GM19238 (cell line): ENCODE measurements at regions not wholly inside any gene's neighbourhood (a gene's known extent, or its start where the extent isn't known, plus 50 kb on each side); places are given as distances from the start of the nearest gene placed in this dataset.

Experiments
- DNase-seq: peaks from one replicate; pipeline ENCODE4 v3.0.0; 2011; ENCODE audit warnings: low spot score; ENCODE audit not compliant: insufficient read length

- DNase-seq, result no peak
Observed at GRCh38 chr9:90044710-90045151, 439.9 kb downstream of the GADD45G start.

DNA sequence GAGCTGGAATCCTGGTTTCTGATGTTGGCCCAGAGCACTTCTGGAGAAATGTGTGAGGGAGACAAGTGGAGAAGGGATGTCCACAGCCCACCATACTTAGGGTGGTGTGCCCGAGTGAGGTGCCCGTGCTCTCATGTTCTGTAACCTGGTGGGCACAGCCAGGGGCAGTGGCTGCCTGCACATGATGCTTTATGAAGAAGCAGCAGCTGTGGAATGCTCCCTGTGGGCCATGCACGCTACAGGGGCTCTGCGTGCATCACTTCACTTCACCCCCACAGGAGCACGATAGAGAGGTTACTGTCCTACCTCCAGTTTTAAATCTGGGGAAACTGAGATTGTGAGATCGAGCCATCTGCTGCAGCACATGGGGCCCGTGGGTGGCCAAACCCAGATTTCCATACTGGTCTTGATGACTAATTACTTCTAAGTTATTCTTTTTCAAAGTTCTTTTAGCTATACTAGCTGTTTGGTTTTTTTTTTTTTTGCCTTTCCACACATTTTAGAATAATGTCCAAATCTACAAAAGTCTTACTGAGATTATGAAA lies 441.6 kb downstream of the GADD45G start:
- DNase-seq, result no peak

DNA sequence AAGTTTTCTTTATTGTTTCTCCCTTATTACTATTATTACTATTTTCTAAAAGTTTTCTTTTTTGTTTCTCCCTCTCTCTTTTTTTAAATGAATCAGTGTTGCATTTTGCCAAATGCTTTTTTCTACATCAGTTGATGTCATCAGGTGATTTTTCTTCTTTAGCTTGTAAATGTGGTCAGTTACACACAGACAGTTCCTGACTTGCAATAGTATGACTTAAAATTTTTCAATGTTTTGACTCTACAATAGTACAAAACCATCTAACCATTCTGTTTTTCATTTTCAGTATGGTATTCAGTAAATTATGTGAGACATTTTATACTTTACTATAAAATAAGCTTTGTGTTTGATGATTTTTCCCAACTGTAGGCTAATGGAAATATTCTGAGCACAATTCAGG lies 443.0 kb downstream of the GADD45G start:
- no peak for DNase-seq

DNA sequence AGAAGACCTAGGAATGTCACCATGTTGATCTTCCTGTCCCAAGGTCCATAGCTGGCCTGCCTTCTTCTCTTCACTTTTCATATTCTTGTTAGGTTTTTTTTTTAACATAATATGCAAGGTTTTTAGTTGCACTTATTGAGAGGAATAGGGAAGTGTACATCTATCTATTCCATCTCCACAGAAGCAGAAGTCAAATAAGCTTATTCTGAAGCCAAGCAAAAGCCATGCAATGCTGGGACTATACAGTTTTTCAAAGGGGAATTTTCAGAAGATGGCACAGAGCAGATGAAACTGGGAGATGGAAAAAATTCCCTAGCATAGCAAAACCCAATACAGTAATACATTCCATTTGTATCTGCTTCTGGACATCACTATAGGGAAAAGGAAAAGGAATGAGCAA lies 447.6 kb downstream of the GADD45G start:
- DNase-seq, result no peak

DNA sequence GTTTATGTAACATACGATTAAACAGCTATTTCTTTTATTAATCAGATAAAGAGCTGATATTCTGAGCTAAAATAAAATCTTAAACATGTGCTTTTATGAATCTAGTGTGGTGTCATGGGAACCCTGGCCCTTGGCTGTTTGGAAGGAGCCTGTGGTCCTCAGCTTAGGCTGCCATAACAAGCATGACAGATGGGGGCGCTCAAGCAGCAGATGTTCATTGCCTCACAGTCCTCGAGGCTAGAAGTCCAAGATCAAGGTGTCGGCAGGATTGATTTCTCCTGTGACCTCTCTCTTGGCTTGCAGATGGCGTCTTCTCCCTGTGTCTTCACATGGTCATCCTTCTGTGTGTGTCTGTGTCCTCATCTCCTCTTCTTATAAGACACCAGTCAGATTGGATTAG lies 448.2 kb downstream of the GADD45G start:
- no peak for DNase-seq

- no peak for DNase-seq
Observed at GRCh38 chr9:90054810-90055209, 450.0 kb downstream of the GADD45G start.

DNA sequence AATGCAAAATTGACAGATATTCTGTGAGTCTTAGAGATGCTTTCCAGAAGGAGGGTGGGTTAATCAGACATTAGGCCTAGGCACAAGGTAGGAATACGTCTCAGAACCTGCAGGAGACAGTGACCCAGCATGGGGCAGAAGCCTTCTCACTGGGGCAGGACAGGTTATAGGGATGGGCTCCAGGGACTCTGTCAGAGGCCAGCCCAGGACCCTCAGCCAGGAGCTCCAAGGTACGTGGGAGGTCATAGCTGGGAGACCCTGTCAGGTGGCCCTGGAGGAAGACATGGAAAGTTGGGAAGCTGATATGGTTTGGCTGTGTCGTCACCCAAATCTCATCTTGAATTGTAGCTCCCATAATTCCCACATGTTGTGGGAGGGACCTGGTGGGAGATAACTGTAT lies 450.4 kb downstream of the GADD45G start:
- DNase-seq, result no peak

- DNase-seq, result no peak
Observed at GRCh38 chr9:90057361-90057760, 452.5 kb downstream of the GADD45G start.

- DNase-seq, result no peak
Observed at GRCh38 chr9:90058182-90058763, 453.5 kb downstream of the GADD45G start.

- no peak for DNase-seq
Observed at GRCh38 chr9:90059436-90059835, 454.6 kb downstream of the GADD45G start.

- no peak for DNase-seq
Observed at GRCh38 chr9:90060256-90060655, 455.4 kb downstream of the GADD45G start.

DNA sequence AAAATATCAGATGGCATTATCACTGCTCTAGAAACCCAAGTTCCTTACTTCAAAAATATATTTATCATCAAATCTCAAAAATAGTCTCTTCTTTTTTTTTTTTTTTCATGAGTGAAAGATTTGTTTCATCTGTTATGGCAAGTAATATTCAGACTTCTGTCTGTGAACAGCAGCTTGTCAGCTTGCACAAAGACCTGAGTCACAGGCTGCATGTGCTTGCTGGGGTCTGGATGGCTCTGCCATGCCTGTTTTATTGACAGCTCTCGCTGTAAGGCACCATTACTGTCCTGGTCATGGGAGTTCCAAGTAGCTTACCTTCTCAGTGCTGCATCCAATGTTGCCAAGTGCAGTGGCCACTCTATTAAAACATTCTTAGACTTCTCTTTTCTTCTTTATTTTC lies 456.4 kb downstream of the GADD45G start:
- no peak for DNase-seq

DNA sequence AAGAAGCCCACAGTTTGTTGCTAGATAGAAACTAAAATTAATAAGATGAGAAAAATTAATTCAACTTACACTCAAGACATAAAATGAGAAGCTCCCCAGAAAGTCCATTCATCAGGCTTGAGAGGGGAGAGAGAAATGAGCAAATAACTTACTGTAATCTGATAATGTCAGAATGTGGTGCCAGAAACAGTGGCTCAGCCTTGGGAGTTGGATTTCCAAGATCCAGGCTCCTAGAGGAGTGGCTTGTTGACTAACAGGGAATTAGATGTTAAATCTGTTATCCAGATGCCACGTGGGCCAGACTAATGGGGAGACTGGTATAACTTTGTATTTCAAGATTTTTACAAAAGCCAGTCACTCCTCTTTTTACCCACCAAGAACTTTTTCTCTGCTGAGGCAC lies 458.2 kb downstream of the GADD45G start:
- DNase-seq, result no peak

GRCh38 chr9:90064248-90064647 lies 459.4 kb downstream of the GADD45G start:
- DNase-seq, result no peak

GRCh38 chr9:90064971-90065370 lies 460.2 kb downstream of the GADD45G start:
- DNase-seq, result no peak

DNA sequence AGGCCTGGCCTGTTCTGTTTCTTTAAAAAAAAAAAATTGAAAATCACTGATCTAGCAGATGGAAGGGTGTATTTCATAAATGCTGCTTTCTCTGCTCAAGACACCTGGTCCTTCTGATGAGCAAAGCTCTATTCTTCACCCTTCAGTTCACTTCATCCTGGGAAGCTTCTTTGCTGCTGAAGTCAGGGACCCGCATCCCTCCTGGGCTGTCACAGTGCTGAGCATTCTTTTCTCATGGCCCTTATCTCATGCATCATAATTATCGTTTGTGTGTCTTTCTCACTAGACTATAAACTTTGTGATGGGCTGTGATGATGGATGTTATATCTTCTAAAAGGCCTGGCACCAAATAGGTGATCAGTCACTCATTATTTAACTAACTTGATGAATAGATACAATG lies 461.0 kb downstream of the GADD45G start:
- DNase-seq, result no peak

DNA sequence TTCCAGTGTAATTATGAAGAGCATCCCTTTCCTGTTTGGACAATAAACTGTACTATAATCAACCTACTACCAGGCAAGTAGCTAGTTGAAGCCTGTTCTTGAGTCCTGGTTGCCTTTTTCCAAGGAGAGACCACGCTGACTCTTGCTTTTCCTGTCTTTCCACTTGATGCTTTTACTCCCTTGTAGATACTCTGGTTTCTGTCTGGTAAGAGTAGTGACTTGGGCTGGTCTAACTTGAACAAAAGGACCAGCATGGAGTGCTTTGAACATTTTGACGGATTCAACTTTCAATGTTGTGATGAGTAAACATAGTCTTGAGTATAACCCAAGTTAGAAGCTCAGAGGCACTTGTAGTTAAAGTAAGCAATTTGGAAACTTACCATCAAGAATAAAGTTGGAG lies 464.3 kb downstream of the GADD45G start:
- no peak for DNase-seq

GRCh38 chr9:90070056-90070455 lies 465.2 kb downstream of the GADD45G start:
- DNase-seq, result no peak

GRCh38 chr9:90070469-90070868 lies 465.7 kb downstream of the GADD45G start:
- no peak for DNase-seq

DNA sequence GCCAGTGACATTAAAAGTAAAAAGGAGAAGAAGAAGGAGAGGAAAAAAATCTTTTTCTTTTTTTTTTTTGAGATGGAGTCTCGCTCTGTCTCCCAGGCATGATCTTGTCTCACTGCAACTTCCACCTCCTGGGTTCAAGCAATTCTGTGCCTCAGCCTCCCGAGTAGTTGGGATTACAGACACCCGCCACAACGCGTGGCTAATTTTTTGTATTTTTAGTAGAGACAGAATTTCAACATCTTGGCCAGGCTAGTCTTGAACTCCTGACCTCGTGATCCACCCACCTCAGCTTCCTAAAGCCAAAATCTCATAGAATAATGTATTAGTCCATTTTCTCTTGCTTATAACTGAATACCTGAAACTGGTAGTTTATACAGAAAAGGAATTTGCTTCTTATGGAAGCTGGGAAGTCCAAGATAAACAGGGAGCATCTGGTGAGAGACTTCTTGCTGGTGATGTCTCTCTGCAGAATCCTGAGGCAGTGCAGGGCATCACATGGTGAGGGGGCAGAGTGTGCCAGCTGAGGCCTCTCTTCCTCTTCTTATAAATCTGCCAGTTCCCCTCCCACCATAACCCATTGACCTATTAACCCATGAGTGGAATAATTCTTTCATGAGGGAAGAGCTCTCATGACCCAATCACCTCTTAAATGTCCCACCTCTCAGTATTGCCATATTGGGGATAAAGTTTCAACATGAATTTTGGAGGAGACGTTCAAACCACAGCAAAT lies 466.3 kb downstream of the GADD45G start:
- no peak for DNase-seq

GRCh38 chr9:90073186-90073945 lies 468.6 kb downstream of the GADD45G start:
- no peak for DNase-seq

DNA sequence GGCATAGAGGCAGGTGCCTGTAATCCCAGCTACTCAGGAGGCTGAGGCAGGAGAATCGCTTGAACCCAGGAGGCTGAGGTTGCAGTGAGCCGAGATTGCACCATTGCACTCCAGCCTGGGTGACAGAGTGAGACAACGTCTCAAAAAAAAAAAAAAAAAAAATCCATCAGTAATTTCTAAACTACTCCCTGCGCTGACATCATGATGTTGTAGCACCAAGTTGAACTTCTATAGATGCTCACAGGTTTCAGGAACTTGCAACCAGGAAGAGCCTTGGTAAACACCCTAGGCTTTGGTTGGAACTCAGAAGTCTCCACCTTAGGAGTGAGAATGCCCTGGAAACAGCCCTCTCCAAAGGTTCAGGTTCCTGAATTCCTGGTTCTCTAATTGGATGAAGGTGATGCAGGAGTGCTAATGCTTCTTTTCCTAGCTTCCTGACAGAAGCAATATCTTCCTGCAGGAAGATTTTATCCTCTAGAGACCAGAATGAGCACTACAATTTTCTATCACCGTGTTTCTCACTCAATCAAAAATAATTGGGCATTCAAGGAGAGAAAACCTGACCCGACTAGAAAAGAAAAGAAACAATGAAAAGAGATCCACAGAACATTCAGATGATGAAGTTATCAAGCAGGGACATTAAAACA lies 469.6 kb downstream of the GADD45G start:
- DNase-seq, result no peak
